ENCODE measurements at regions not wholly inside any gene's neighbourhood (a gene's known extent, or its start where the extent isn't known, plus 50 kb on each side); places are given as distances from the start of the nearest gene placed in this dataset.

GRCh38 chr11:80328774-80329173 lies 887.9 kb upstream of the TENM4 start:
- TF ChIP-seq, protein P1, sequence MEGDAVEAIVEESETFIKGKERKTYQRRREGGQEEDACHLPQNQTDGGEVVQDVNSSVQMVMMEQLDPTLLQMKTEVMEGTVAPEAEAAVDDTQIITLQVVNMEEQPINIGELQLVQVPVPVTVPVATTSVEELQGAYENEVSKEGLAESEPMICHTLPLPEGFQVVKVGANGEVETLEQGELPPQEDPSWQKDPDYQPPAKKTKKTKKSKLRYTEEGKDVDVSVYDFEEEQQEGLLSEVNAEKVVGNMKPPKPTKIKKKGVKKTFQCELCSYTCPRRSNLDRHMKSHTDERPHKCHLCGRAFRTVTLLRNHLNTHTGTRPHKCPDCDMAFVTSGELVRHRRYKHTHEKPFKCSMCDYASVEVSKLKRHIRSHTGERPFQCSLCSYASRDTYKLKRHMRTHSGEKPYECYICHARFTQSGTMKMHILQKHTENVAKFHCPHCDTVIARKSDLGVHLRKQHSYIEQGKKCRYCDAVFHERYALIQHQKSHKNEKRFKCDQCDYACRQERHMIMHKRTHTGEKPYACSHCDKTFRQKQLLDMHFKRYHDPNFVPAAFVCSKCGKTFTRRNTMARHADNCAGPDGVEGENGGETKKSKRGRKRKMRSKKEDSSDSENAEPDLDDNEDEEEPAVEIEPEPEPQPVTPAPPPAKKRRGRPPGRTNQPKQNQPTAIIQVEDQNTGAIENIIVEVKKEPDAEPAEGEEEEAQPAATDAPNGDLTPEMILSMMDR (IDR thresholded peaks at IDR 0.05; ENCODE audit: low read length) = no peak
- no peak for TF ChIP-seq EZH2 (IDR thresholded peaks at IDR 0.05; ENCODE audit: borderline replicate concordance, low read length)

All from OCI-LY1 (cell line).